HT1080 (cell line): ENCODE measurements at regions not wholly inside any gene's neighbourhood (a gene's known extent, or its start where the extent isn't known, plus 50 kb on each side); places are given as distances from the start of the nearest gene placed in this dataset.

Source experiments
- DNase-seq: peaks from one replicate; pipeline ENCODE4 v3.0.0-alpha.2; 2015; ENCODE audit warnings: low read depth

DNA sequence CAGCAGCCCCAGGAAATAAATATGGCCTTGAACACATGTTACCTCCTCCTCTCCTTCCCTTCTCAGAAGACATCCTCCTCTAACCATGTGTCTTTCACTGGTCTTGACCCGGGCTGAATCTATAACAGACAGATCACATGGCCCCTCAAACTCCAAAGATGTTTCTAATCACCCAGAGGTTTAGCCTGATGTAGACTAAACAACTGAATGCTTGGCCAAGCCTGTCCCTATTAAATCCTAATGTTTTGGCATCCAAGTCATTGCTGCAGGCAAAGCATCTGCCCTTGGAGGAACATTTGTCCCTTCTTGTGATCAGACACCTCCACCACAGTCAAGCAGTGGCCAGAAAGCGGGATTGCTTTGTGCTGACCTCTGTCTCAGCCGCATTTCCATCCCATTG is 65.5 kb downstream of the ANKRD60 start:
- no peak for DNase-seq

DNA sequence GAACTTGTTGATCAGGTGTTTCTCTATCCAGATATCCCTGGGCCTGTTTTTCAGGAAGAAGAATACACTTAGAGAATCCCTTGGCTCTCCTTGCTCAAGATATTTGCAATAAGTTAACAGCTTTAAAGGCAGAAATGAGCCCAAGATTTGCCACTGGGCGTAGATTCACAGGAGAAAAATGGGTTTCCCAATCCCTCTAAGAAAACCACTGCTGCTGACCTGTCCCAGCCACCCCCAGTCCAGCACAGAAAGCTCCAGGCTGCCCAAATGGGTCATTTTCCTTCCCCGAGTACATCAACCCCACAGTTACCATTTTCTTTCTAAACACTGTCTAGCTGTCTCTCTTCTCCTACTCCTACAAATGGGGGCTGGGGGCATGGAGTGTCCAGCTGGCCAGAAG is 67.3 kb downstream of the ANKRD60 start:
- DNase-seq, result no peak

DNA sequence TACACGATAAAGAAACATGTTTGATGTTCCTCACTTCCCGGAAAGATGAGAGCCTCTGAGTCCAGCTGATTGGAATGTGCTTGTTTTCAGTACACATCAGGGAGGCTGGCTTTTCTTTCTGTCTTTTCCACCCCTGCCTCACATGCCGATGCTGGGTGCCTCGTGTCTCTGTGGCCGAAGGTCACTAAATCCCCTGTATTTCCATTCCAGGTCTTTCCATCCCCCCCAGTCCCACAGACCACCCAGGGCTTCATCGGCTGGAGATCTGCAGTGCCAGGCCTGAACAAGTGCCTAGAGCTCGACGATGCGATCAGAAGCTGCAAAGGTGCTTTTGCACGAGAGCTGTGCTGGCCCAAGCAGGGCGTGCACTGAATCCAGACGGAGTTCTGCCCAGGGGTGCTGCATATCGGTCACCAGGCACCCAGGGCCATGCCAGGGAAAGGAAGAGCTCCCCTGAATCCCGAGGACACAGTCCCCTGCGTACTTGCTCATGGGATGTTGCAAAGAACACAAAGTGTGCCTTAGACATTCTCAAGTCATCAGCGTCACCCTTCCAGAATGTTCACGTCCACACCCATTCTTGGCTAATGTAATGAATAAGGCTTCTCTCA is 67.9 kb downstream of the ANKRD60 start:
- DNase-seq, result peak; percentile 15

DNA sequence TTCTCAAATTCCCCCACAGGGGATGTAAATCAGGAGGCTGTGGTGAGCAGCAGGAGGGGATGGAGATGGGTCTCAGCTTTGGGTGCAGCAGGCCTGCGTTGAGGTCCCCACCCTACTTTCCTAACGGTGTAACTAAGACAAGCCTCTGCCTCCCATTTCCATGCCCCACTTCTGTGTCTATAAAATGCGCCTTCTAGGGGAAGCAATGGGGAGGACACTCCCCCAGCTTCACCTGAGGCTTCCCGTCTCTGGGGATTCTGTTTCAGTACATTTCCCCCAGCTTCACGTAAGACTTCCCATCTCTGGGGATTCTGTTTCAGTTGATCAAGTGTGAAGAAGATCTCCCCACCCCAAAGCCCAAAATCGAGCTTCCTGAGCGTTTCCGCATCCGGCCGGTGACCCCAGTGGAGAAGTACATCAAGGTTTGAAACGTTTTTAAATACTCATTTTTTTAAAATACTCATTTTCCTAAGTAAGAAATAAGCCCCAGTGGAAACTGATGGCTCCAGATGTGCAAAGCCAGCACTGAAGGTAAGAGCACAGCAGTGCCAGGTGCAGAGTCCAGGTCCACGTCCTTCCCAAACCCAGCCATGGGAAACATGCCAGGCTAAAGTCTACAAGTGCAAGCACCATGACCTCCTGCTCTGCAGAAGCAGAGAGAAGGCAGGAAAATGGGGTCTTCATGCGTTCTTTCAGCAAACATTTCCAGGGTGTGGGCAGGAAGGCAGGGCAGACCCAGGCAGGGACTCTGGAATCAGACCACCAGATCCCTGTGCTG is 73.1 kb downstream of the ANKRD60 start:
- no peak for DNase-seq

- no peak for DNase-seq
Measured at GRCh38 chr20:58154113-58154512, 74.3 kb downstream of the ANKRD60 start.

DNA sequence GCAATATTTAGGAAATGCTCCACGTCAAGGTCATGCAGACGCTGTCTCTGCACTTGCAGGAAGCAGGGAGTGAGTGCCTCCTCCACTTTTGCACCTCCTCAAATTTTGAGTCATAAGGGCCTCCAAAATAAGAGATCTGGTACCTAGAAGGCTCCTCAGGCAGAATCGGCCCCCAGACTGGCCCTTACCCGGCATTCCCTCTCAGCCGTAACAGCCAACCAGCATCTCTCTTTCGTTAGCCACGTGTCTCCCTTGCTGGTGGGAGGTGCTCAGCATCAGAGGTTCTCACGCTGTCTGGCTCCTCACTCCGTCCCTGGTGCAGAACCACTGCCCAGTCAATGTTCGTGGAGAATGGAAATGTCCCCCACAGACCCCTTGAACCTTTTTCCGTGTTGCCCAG is 75.3 kb downstream of the ANKRD60 start:
- DNase-seq, result no peak

DNA sequence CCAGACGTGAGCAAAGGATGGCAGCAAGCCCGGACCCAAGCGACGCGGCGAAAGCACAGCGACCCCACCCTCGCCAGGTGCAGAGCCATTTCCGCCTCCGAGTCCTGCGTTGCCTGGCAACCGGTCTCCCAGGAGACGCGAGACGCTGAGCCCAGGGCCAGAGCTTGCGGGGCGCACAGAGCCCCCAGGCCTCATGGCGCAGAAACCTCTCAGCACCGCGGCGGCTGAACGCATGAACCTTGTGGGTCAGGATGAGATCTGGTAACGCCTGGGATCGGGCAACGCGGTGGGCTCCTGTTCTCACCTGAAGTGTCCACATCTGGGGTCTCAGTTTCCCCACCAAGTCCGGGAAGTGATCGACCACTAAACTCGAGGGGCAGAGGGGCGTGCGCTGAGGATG is 77.7 kb downstream of the ANKRD60 start:
- no peak for DNase-seq

- DNase-seq, result peak; percentile 47
Measured at GRCh38 chr20:58149437-58150091, 78.9 kb downstream of the ANKRD60 start.

DNA sequence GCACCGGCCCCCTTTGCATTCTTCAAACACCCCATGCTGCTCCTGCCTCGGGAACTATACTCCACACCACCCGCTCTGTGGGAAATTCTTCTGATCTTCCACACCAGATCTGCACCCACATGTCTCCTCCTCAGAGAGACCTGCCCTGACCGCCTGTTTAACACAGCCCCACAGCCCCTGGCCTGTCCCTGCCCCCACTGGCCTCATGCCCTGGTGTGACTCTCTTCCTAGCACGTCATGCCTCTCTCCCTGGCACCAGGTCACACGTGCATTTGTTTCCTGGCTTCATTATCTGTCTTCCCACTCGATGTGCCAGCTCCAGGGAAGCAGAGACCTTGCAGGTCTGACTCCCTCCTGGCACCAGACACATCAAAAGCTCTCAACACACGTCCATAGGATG is 79.6 kb downstream of the ANKRD60 start:
- DNase-seq, result no peak

DNA sequence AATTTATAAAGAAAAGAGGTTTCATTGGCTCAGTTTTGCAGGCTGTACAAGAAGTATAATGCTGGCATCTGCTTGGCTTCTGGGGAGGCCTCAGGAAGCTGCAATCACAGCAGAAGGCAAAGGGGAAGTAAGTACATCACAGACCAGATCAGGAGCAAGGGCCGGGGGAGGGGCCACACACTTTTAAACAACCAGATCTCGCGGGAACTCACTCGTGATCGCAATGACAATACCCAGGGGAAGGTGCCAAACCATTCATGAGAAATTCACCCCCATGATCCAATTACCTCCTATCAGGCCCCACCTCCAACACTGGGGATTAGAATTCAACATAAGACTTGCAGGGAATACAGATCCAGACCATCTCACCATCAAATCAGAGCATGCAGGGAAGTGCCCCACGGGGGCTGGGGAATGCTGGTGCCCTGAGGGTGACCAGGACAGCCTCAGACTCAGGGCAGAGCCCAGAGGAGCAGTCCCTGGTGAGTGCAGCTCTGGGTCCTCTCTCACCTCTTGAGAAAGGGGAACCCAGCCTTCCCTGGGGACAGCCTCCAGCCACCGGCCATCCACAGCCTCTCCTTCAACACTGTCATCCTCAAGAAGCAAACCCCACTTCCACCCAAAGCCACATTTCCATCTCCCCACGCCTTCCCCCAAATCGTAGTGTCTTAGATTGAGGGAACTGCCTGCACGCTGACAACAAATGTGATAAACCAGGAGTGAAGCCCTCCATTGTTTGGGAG is 80.7 kb downstream of the ANKRD60 start:
- DNase-seq, result no peak

- no peak for DNase-seq
Measured at GRCh38 chr20:58146746-58147140, 81.7 kb downstream of the ANKRD60 start.

GRCh38 chr20:58146081-58146745 is 82.2 kb downstream of the ANKRD60 start:
- DNase-seq, result no peak

GRCh38 chr20:58145506-58146080 is 82.9 kb downstream of the ANKRD60 start:
- DNase-seq, result no peak

DNA sequence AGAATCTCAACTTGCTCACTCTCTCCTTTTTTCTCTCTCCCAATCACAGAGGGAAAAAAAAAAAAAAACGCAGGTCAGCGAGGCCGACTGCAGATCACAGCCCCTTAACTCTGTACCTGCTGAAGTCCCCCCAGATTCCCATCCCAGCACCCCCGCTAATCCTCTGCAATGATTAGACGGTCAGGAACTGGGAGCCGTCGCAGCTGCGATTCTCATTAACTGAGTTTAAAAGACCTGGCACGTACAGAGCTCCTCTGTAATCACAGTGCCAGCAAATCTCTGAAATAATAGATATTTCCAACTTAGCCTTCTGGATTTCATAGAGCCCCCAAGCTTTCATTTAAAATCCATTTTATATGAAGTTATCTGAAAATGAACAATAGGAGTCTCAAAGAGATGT is 84.4 kb downstream of the ANKRD60 start:
- DNase-seq, result no peak

DNA sequence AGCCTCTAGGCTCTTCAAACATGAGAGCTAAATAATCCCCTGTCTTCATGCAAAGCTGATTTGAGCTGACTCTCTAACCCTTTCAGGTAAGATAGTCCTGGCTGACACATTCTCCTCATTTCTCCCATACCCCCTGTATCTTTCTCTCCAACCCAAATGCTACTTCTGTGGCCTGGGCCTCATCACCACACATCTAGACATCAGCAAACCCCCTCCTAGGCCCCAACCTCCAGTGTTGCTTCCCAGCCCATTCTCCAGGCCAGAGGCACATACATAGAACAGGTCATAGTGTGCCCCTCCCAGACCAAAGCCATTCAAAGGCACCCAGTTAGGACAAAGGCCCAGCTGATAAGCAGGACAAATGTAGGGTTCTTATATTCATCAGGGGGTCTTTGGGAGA is 84.9 kb downstream of the ANKRD60 start:
- DNase-seq, result no peak

- no peak for DNase-seq
Measured at GRCh38 chr20:58142843-58143185, 85.6 kb downstream of the ANKRD60 start.

GRCh38 chr20:58141971-58142842 is 86.2 kb downstream of the ANKRD60 start:
- no peak for DNase-seq

DNA sequence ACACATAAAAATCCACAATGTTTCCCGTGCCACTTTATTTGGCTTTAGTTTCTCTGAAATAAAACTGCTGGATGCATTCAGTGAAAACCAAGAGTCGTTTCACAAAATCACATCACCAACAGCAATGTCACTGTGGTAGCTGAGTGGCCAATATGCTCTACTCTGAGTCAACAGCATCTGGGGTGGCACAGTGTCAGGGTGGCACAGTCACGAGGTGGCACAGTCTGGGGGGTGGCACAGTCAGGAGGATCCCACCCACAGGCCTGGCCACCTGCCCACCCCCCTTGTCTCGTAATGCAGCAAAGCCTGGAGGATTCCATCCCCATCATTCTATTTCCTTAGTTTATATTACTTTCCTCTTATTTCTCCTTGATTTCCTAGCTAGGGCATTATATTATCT is 87.0 kb downstream of the ANKRD60 start:
- DNase-seq, result no peak

- no peak for DNase-seq
Measured at GRCh38 chr20:58140787-58141425, 87.5 kb downstream of the ANKRD60 start.
